C4-2B (cell line): ENCODE measurements at regions not wholly inside any gene's neighbourhood (a gene's known extent, or its start where the extent isn't known, plus 50 kb on each side); places are given as distances from the start of the nearest gene placed in this dataset.

Experiments
- ZFX ChIP-seq: fragments of 450-650 bp; IDR thresholded peaks from 2 replicates; pipeline ENCODE4 v1.6.1; 2017
- TF ChIP-seq, protein P1 (sequence below): fragments of 450-650 bp; conservative IDR thresholded peaks from 2 replicates; pipeline ENCODE4 v1.5.1; 2017; ENCODE audit warnings: mild to moderate bottlenecking

GRCh38 chrX:75911716-75912115 lies 126.7 kb upstream of the MAGEE2 start:
- TF ChIP-seq, protein P1, sequence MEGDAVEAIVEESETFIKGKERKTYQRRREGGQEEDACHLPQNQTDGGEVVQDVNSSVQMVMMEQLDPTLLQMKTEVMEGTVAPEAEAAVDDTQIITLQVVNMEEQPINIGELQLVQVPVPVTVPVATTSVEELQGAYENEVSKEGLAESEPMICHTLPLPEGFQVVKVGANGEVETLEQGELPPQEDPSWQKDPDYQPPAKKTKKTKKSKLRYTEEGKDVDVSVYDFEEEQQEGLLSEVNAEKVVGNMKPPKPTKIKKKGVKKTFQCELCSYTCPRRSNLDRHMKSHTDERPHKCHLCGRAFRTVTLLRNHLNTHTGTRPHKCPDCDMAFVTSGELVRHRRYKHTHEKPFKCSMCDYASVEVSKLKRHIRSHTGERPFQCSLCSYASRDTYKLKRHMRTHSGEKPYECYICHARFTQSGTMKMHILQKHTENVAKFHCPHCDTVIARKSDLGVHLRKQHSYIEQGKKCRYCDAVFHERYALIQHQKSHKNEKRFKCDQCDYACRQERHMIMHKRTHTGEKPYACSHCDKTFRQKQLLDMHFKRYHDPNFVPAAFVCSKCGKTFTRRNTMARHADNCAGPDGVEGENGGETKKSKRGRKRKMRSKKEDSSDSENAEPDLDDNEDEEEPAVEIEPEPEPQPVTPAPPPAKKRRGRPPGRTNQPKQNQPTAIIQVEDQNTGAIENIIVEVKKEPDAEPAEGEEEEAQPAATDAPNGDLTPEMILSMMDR = no peak
- TF ChIP-seq ZFX = no peak
